ENCODE measurements at regions not wholly inside any gene's neighbourhood (a gene's known extent, or its start where the extent isn't known, plus 50 kb on each side); places are given as distances from the start of the nearest gene placed in this dataset.

GRCh38 chr1:245039196-245039595, 115.6 kb upstream of the KIF26B start:
- Histone ChIP-seq H3K4me3 (no peak overlapping the region), H3K9me3 (no peaks in the 10 kb centered on the region), H3K27ac (no peak overlapping the region), H3K4me1 (no peaks in the 10 kb centered on the region), H3K27me3 (no peaks in the 10 kb centered on the region), H3K36me3 (no peaks in the 10 kb centered on the region)
- ATAC-seq: no peak
- TF ChIP-seq CTCF (IDR thresholded peaks at IDR 0.05): no peak
- DNase-seq: no peak
- intact Hi-C loops (cut with DNase I): no loop called here

- H3K9me3 ChIP-seq: no peaks in the 10 kb centered on the region
- H3K27me3 ChIP-seq: no peaks in the 10 kb centered on the region
- H3K4me1 ChIP-seq: no peaks in the 10 kb centered on the region
- H3K4me3 ChIP-seq: no peak overlapping the region
- ATAC-seq (no peak), DNase-seq (no peak)
- no peaks in the 10 kb centered on the region for H3K36me3 ChIP-seq
- no peak overlapping the region for H3K27ac ChIP-seq
- no peak for TF ChIP-seq CTCF (IDR thresholded peaks at IDR 0.05)
- intact Hi-C loops (cut with DNase I): no loop called here
These were observed 118.7 kb upstream of the KIF26B start for GRCh38 chr1:245036102-245036501.

DNA sequence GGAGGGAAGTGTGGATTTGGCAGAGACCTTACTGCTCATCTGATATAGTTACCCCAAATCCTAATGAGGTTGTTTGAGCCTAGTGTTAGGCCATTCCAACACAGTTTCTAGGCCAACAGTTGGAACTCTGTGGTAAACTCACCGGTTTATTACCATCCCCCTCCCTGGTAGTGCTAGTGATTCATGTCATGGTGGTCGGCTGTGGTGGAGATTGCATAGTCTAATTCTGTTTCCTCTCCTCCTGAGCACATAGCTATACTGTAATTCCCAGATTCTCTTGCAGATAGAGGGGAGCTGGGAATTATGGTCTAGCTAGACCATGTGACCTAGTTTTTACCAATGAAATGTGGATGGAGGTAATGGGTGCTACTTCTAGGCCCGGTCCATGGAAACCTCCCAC, 123.7 kb upstream of the KIF26B start:
- H3K27ac ChIP-seq: no peak overlapping the region
- no peaks in the 10 kb centered on the region for H3K36me3 ChIP-seq
- ATAC-seq: no peak
- H3K4me1 ChIP-seq: no peaks in the 10 kb centered on the region
- no peak for TF ChIP-seq CTCF (IDR thresholded peaks at IDR 0.05)
- intact Hi-C loops (cut with DNase I): no loop called here
- no peak overlapping the region for H3K4me3 ChIP-seq
- DNase-seq: no peak
- no peaks in the 10 kb centered on the region for H3K9me3 ChIP-seq
- H3K27me3 ChIP-seq: no peaks in the 10 kb centered on the region

- intact Hi-C loops (cut with DNase I): no loop called here
- no peak for TF ChIP-seq CTCF (IDR thresholded peaks at IDR 0.05)
- DNase-seq: no peak
- no peak for ATAC-seq
- Histone ChIP-seq H3K27ac (no peak overlapping the region), H3K9me3 (no peaks in the 10 kb centered on the region), H3K27me3 (no peaks in the 10 kb centered on the region), H3K36me3 (no peaks in the 10 kb centered on the region), H3K4me1 (no peaks in the 10 kb centered on the region), H3K4me3 (no peak overlapping the region)
These were observed 128.5 kb upstream of the KIF26B start for GRCh38 chr1:245026247-245026646.

DNA sequence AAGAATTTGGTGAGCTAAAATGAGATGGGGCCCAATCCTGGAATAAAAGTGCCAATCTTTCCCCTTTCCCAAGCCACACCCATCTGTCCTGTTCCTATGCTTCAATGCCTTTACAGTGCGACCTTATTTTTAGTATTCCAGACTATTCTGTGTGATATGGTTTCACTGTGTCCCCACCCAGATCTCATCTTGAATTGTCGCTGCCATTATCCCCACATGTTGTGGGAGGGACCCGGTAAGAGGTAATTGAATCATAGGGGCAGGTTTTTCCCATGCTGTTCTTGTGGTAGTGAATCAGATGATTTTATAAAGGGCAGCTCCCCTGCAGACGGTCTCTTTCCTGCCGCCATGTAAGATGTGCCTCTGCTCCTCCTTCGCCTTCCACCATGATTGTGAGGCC, 129.3 kb upstream of the KIF26B start:
- no peak for ATAC-seq
- intact Hi-C loops (cut with DNase I): no loop called here

More for the DNA sequence above, 129.3 kb upstream of the KIF26B start:
- Histone ChIP-seq H3K27ac (no peak overlapping the region), H3K4me1 (no peaks in the 10 kb centered on the region), H3K36me3 (no peaks in the 10 kb centered on the region), H3K4me3 (no peak overlapping the region), H3K9me3 (no peaks in the 10 kb centered on the region), H3K27me3 (no peaks in the 10 kb centered on the region)
- TF ChIP-seq CTCF (IDR thresholded peaks at IDR 0.05): no peak
- no peak for DNase-seq
